SK-N-SH treated with all-trans-retinoic acid at 6 μM for 48 hours (cell line): ENCODE measurements at regions not wholly inside any gene's neighbourhood (a gene's known extent, or its start where the extent isn't known, plus 50 kb on each side); places are given as distances from the start of the nearest gene placed in this dataset.
A peak's percentile ranks its signal among the peaks of the same experiment; 100 is the strongest.

Experiments
- ATAC-seq: fragments of 200-7000 bp; cut with Tn5 transposase; 3 replicates; pipeline ENCODE4 v1.9.1; 2020; ENCODE audit warnings: mild to moderate bottlenecking, moderate library complexity
- ARNTL ChIP-seq: fragments of 450-650 bp; formaldehyde crosslinking; IDR thresholded peaks from 2 replicates; pipeline ENCODE4 v1.5.0; 2020; ENCODE audit warnings: low read depth, mild to moderate bottlenecking, moderate library complexity, borderline replicate concordance
- BACH2 ChIP-seq: fragments of 250-450 bp; sonication (Bioruptor Pico); IDR thresholded peaks from 2 replicates; pipeline ENCODE4 v1.9.0; 2021; ENCODE audit warnings: mild to moderate bottlenecking, borderline replicate concordance
- CREB5 ChIP-seq: fragments of 250-450 bp; sonication (Bioruptor Pico); IDR thresholded peaks from 2 replicates; pipeline ENCODE4 v1.5.1; 2020; ENCODE audit warnings: low read depth, mild to moderate bottlenecking, moderate library complexity
- CSDC2 ChIP-seq: fragments of 250-450 bp; sonication (Bioruptor Pico); IDR thresholded peaks from 2 replicates; pipeline ENCODE4 v1.5.0; 2020; ENCODE audit warnings: mild to moderate bottlenecking, moderate library complexity
- CSRNP3 ChIP-seq: fragments of 250-450 bp; sonication (Bioruptor Pico); IDR thresholded peaks from 2 replicates; pipeline ENCODE4 v1.5.1; 2021; ENCODE audit warnings: mild to moderate bottlenecking, moderate library complexity
- ESRRG ChIP-seq: fragments of 250-450 bp; sonication (Bioruptor Pico); IDR thresholded peaks from 2 replicates; pipeline ENCODE4 v1.6.1; 2021; ENCODE audit warnings: mild to moderate bottlenecking
- GLIS3 ChIP-seq: fragments of 250-450 bp; sonication (Bioruptor Pico); IDR thresholded peaks from 2 replicates; pipeline ENCODE4 v1.5.0; 2020; ENCODE audit warnings: mild to moderate bottlenecking, moderate library complexity
- ISL1 ChIP-seq: fragments of 250-450 bp; sonication (Bioruptor Pico); IDR thresholded peaks from 2 replicates; pipeline ENCODE4 v2.1.2; 2022; ENCODE audit warnings: mild to moderate bottlenecking, moderate library complexity
- OSR1 ChIP-seq: fragments of 250-450 bp; sonication (Bioruptor Pico); IDR thresholded peaks from 2 replicates; pipeline ENCODE4 v1.8.0; 2022; ENCODE audit warnings: moderate library complexity, mild to moderate bottlenecking, inconsistent platforms
- PATZ1 ChIP-seq: fragments of 250-450 bp; sonication (Bioruptor Pico); IDR thresholded peaks from 2 replicates; pipeline ENCODE4 v1.8.0; 2020; ENCODE audit warnings: mild to moderate bottlenecking, moderate library complexity, borderline replicate concordance
- POU6F1 ChIP-seq: fragments of 250-450 bp; sonication (Bioruptor Pico); IDR thresholded peaks from 2 replicates; pipeline ENCODE4 v1.8.0; 2021; ENCODE audit warnings: low read depth, mild to moderate bottlenecking, moderate library complexity, borderline replicate concordance
- PPARA ChIP-seq: fragments of 250-450 bp; sonication (Bioruptor Pico); IDR thresholded peaks from 2 replicates; pipeline ENCODE4 v1.5.0; 2020; ENCODE audit warnings: mild to moderate bottlenecking, borderline replicate concordance
- RARB ChIP-seq: fragments of 250-450 bp; sonication (Bioruptor Pico); IDR thresholded peaks from 2 replicates; pipeline ENCODE4 v1.8.0; 2021; ENCODE audit warnings: mild to moderate bottlenecking, moderate library complexity
- SNAI2 ChIP-seq: fragments of 250-450 bp; sonication (Bioruptor Pico); IDR thresholded peaks from 2 replicates; pipeline ENCODE4 v1.5.0; 2020; ENCODE audit warnings: mild to moderate bottlenecking, moderate library complexity
- TCF4 ChIP-seq: fragments of 250-450 bp; sonication (Bioruptor Pico); IDR thresholded peaks from 2 replicates; pipeline ENCODE4 v1.8.0; 2021; ENCODE audit warnings: mild to moderate bottlenecking, moderate library complexity, borderline replicate concordance
- TOX ChIP-seq: fragments of 250-450 bp; sonication (Bioruptor Pico); IDR thresholded peaks from 2 replicates; pipeline ENCODE4 v1.8.0; 2021; ENCODE audit warnings: mild to moderate bottlenecking, moderate library complexity, borderline replicate concordance
- TSHZ2 ChIP-seq: fragments of 250-450 bp; sonication (Bioruptor Pico); IDR thresholded peaks from 2 replicates; pipeline ENCODE4 v1.5.0; 2020; ENCODE audit warnings: mild to moderate bottlenecking, moderate library complexity
- ZC3H10 ChIP-seq: fragments of 250-450 bp; sonication (Bioruptor Pico); IDR thresholded peaks from 2 replicates; pipeline ENCODE4 v1.5.1; 2021; ENCODE audit warnings: mild to moderate bottlenecking, moderate library complexity
- ZFP3 ChIP-seq: fragments of 250-450 bp; sonication (Bioruptor Pico); IDR thresholded peaks from 2 replicates; pipeline ENCODE4 v1.5.0; 2020; ENCODE audit warnings: mild to moderate bottlenecking, moderate library complexity
- ZFP30 ChIP-seq: fragments of 450-650 bp; formaldehyde crosslinking; IDR thresholded peaks from 2 replicates; pipeline ENCODE4 v1.5.0; 2022; ENCODE audit warnings: mild to moderate bottlenecking, moderate library complexity
- ZNF565 ChIP-seq: fragments of 450-650 bp; formaldehyde crosslinking; conservative IDR thresholded peaks from 2 replicates; pipeline ENCODE4 v1.5.0; 2020; ENCODE audit warnings: low read depth, mild to moderate bottlenecking, moderate library complexity
- ZNF70 ChIP-seq: fragments of 450-650 bp; formaldehyde crosslinking; IDR thresholded peaks from 2 replicates; pipeline ENCODE4 v1.5.0; 2020; ENCODE audit warnings: mild to moderate bottlenecking, moderate library complexity
- ZNF8 ChIP-seq: fragments of 450-650 bp; formaldehyde crosslinking; IDR thresholded peaks from 2 replicates; pipeline ENCODE4 v1.5.0; 2020; ENCODE audit warnings: mild to moderate bottlenecking, moderate library complexity

GRCh38 chr20:43835944-43836508 lies 78.6 kb upstream of the TOX2 start:
- TF ChIP-seq TSHZ2 (CRISPR knock-in tag) (no peak), CSRNP3 (CRISPR knock-in tag) (no peak), ZNF70 (no peak), CSDC2 (CRISPR knock-in tag) (no peak), CREB5 (CRISPR knock-in tag) (0 out of 2 replicates have a peak, but pooled peaks have one; percentile 26), ARNTL (CRISPR knock-in tag) (no peak), ISL1 (CRISPR knock-in tag) (peak; percentile 90), ZNF8 (CRISPR knock-in tag) (no peak), ZC3H10 (CRISPR knock-in tag) (no peak), ZFP30 (CRISPR knock-in tag) (no peak), ZFP3 (CRISPR knock-in tag) (no peak), POU6F1 (no peak), PATZ1 (CRISPR knock-in tag) (no peak), GLIS3 (CRISPR knock-in tag) (no peak), TCF4 (CRISPR knock-in tag) (peak; percentile 53; the same call in 1 of the 2 replicates), SNAI2 (CRISPR knock-in tag) (no peak), PPARA (CRISPR knock-in tag) (no peak), RARB (no peak), ESRRG (no peak), BACH2 (CRISPR knock-in tag) (no peak), TOX (0 out of 2 replicates have a peak, but pooled peaks have one; percentile 22), OSR1 (no peak), ZNF565 (no peak)
- TF ChIP-seq, all 23 proteins: peak for 4
- ATAC-seq = peak; percentile 68; the same call in 2 of the 3 replicates

- no peak for ATAC-seq
- TF ChIP-seq CSRNP3 (CRISPR knock-in tag) = no peak
- no peak for TF ChIP-seq CSDC2 (CRISPR knock-in tag)
- peak; percentile 95 for TF ChIP-seq ZNF70
- no peak for TF ChIP-seq GLIS3 (CRISPR knock-in tag)
- TF ChIP-seq, all 23 proteins: peak for 1
Observed at GRCh38 chr20:43833511-43834395, 80.9 kb upstream of the TOX2 start.
